ENCODE measurements at regions not wholly inside any gene's neighbourhood (a gene's known extent, or its start where the extent isn't known, plus 50 kb on each side); places are given as distances from the start of the nearest gene placed in this dataset.

GRCh38 chr4:89531932-89532640, 224.5 kb upstream of the GPRIN3 start (continued):
- TF ChIP-seq, protein P1, sequence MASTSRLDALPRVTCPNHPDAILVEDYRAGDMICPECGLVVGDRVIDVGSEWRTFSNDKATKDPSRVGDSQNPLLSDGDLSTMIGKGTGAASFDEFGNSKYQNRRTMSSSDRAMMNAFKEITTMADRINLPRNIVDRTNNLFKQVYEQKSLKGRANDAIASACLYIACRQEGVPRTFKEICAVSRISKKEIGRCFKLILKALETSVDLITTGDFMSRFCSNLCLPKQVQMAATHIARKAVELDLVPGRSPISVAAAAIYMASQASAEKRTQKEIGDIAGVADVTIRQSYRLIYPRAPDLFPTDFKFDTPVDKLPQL (IDR thresholded peaks at IDR 0.05; ENCODE audit: extremely low read depth, insufficient read length): no peak

DNA sequence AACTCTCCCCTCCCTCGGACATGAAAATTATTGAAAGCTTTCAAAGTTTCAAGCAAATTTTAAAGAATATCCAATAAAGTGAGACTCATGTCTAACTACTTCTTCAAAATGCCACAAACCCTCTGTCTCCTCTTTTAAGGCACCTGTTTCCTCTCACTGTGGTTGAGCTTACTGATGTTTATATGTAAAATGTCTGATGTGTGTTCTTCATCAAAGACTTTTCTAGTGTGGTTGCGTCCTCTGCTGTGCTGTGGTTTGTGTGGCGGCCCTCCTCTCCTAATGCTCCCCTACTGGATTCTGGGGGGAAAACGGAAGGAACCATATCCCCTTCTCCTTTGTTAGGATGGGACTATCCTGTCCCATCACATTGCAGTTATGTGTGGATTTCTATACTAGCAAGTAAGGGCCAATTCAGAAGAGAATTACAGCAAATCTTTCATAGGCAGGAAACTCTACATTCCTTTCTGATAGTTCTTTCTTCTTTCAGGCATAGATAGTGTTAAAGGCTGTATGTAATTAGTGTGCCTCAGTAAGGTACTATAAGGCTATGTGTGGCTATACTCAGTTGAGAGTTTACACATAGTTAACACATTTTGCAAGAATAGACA, 221.0 kb upstream of the GPRIN3 start:
- no peak overlapping the region for H3K4me2 ChIP-seq (ENCODE audit: insufficient read depth, low read length)
- no peaks in the 10 kb centered on the region for H3K9me3 ChIP-seq (replicated peaks; ENCODE audit: control insufficient read depth, insufficient read depth, low read depth, low read length)
- no peak for ATAC-seq
- BruUV-seq (replicated peaks): no TSS peak
- no peak for FAIRE-seq
- intact Hi-C loops (cut with micrococcal nuclease) (no loop called here), in situ Hi-C loops (cut with MboI) (no loop called here)
- H3K9ac ChIP-seq (ENCODE audit: insufficient read depth in 1 of 2, low read depth in 2 of 2, low read length in 2 of 2): no peak overlapping the region
- TF ChIP-seq HMGXB4 (CRISPR knock-in tag; IDR thresholded peaks at IDR 0.05): no peak
- no peak for TF ChIP-seq NFE2 (IDR thresholded peaks at IDR 0.05; ENCODE audit: low read depth)
- no peak for TF ChIP-seq ZNF780A (CRISPR knock-in tag; IDR thresholded peaks at IDR 0.05)
- TF ChIP-seq ZNF592 (IDR thresholded peaks at IDR 0.05): no peak
- no peak for TF ChIP-seq ZFP91 (CRISPR knock-in tag; IDR thresholded peaks at IDR 0.05)
- H3K79me2 ChIP-seq (ENCODE audit: control insufficient read depth, insufficient read depth, low read length): no peaks in the 10 kb centered on the region
- WGBS (ENCODE audit: insufficient coverage, low coverage, missing lambda C conversion rate): 0% methylated on average over 4 of the region's 4 CpGs
- no peaks in the 10 kb centered on the region for H3K36me3 ChIP-seq (ENCODE audit: control insufficient read depth, insufficient read depth, low read length)
- H3K27me3 ChIP-seq (ENCODE audit: control insufficient read depth in 2 of 2, insufficient read depth in 2 of 2, low read length in 2 of 2): no peaks in the 10 kb centered on the region
- H2AFZ ChIP-seq (ENCODE audit: low read depth, low read length): no peak overlapping the region
- DNase-seq (ENCODE audit: extremely low read depth in 1 of 4, low spot score in 3 of 4): no peak
- no peak overlapping the region for H3K4me3 ChIP-seq
- no peaks in the 10 kb centered on the region for H4K20me1 ChIP-seq (replicated peaks; ENCODE audit: control insufficient read depth, insufficient read depth, low read length)
- no peaks in the 10 kb centered on the region for H3K4me1 ChIP-seq (replicated peaks in 1 of 2; ENCODE audit: control insufficient read depth in 2 of 2, insufficient read depth in 2 of 2, low read length in 2 of 2)
- CTCF ChIA-PET (ENCODE audit: low intra/inter-chr PET ratio): no interaction called here
- no peak overlapping the region for H3K27ac ChIP-seq (ENCODE audit: extremely low read depth, low read depth, low read length)
- POLR2A ChIA-PET: no interaction called here
- no peaks in the 10 kb centered on the region for H3K9me1 ChIP-seq (ENCODE audit: control insufficient read depth, insufficient read depth, low read length)
